UCSD-AML1 (cell line): ENCODE measurements at regions not wholly inside any gene's neighbourhood (a gene's known extent, or its start where the extent isn't known, plus 50 kb on each side); places are given as distances from the start of the nearest gene placed in this dataset.

Experiments used
- DNase-seq: peaks from one replicate; lab custom pipeline; 2025; ENCODE audit not compliant: unreplicated experiment; lab: John Stamatoyannopoulos, UW

DNA sequence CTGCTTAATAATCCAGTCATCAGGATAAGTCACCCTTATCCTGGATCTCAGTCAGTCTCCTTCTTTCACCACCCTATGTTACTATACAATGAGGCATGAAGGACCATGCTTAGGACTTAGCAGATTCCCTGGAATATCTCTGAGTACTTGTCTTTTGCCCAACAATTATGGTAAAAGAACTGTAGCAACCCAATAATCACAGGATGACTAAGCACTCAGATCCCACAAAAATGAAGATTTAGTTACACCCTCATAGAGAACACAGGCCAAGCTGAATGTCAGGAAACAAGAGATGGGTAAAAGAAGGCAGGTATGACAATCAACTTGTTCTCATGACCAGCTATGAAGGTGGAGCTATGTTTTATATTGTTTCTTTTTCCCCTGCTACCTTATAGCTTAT, 91.4 kb downstream of the EDN1 start:
- DNase-seq = no peak

DNA sequence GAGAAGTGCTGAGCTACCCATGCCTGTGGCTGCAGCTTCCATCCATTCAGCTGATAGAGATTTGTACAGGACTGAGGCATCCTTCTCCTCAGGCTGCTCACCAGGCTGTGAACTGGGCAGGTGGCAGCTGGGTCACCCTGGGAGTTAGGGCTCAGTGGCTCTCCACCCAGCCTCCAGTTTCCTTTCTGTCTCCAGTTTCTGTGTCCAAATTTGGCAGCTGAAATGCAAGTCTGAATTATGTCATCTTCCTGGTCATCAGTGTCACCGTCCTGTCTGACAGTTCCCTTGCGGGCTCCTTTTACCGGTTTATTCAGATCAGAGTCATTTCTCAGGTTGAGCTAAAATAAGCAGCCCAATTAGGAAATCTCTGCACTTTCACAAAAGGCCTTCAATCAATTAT, 93.3 kb downstream of the EDN1 start:
- DNase-seq = no peak

DNA sequence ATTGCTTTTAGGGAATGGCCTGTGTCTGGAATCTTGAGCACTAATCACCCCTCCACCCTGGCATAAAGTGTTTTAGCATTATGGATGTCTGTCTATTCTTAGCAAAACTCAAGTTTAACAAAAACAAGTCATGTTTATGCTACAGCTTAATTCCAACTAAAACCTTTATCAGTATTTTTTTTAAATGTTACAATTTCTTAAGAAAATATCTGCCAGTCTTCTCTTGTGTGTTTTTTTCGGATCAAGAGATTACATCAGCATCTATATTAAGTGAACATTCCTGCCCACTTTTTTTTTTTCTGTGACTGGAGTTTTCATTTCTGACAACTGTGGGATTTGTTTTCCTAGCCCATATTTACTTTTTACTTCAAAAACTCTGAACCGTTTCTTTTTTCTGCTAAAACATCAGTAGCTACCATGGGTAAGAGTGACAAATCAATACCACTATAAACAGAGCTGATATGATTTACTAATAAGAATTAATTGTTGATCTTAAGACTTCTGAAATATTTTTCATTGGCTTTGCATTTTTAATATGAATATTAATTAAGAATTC, 94.3 kb downstream of the EDN1 start:
- DNase-seq = no peak

DNA sequence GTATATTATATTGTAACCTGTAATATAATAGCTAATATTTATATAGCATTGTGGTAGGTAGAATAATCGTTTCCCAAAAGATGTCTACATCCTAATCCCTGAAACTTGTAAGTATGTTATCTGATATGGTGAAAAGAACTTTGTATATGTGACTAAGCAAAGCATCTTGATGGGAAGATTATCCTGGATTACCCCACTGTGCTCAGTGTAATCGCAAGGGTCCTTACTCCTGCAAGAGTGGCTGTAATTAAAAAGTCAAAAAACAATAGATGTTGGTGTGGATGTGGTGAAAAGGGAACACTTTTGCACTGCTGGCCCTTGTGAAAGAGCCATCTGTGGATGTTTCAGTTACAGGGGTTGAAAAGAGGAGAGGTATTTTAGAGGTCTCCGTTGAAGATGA, 95.2 kb downstream of the EDN1 start:
- DNase-seq = no peak

DNA sequence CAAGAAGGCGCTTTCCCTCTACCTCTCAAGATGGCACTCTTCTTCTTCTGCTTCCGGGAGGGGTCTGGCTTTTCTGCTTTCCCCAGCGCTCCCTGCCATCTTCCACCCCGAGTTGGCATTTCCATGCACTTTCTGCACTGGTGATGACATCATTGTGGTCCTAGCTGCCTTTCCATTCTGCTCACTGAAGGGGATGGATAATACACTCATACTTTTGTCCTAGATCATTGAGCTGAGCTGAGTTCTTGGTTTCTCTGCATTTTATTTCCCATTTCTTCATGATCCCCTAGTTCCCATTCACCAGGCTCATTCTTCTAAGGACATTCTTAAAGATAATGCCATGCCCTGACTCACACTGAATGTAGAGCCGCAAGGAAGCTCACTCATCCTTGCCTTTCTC, 96.7 kb downstream of the EDN1 start:
- no peak for DNase-seq

DNA sequence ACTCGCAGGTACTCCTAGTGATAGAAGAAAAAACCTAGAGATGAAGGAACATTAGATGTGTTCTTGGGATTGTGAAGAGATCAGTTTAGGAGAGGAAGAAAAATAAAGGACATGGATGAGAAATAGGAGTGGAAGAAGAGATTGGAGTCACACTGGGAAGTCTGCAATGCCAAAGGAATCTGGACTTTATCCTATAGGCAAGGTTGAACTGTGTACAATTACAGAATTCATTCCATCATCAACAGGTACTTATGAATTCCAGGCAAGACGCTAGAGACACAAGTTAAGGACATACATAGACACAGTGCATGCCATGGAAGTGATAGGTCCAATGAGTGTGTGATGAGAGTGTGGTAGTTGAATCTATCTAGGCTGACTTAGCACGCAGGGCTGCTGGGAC, 101.3 kb downstream of the EDN1 start:
- no peak for DNase-seq

DNA sequence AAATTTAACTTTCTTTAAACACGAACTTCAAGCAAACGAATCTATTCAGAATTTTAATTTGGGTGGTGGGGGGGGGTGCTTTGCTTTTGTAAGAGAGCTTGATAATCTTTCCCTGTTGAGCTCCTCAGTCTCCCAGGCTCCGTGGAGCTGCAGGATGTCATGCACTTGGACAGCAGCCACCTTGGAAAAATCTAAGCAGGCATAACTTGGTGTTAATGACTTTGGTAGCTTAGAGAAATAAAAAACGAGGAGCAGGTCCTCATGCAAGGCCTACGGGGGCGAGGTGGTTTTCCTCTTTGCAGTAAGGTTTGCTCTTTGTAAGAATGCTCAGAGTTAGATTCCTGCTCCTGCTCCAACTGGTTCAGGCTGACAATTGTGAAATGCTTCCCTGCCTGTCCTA, 102.3 kb downstream of the EDN1 start:
- DNase-seq = no peak

DNA sequence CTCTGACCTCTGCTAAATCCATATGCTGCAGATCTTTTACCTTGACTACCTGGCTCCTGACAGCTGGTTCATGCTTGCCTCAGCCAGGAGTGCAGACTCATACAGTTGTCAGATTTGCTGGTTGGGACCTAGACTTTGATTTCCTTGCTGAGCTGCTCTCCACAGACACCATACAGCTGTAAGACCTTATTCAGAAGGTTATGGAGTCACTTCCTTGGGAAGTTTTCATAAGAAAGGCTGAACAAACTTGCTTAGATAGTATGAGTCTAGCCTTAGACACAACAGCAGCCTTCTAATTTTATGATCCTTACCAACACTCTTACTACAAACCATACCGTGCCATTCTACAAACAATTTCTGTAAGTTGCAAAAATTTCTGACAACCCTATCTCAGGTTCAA, 102.9 kb downstream of the EDN1 start:
- no peak for DNase-seq

DNA sequence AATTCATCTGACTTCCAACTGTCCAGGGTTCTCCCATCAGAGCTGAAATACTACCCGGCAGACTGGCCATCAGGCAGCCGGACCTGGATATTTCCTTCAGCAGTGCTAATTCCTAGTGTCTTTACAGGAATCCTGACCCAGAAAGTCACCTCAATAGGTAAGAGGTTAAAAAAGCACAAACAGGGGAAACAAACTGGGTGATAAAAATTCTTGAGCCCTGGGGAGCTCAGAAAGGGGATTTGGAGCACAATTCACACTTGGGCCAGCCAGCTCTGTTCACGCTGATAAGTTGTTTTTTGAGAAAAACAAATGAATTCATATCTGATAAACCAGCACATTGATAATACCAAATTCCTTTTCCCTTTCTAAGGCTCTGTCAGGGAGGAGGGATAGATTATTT, 104.0 kb downstream of the EDN1 start:
- no peak for DNase-seq

DNA sequence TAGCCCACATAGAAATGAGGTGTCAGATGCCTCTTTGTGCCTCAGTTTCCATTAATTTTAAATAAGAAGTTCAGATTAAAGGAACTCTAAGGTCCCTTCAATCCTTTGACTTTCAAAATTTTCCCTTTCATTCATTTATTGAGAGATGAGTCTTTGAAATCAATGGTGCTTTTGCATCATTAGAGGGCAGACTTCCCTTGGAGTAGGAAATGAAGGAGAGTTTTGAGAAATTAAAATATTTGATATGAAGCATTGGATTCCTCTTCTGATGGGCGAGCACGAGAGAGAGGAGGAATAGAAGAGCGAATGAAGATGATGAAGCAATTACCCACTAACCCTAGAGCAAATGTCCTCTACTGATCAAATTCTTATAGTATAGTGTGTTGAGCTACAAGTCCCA, 105.7 kb downstream of the EDN1 start:
- DNase-seq = no peak

DNA sequence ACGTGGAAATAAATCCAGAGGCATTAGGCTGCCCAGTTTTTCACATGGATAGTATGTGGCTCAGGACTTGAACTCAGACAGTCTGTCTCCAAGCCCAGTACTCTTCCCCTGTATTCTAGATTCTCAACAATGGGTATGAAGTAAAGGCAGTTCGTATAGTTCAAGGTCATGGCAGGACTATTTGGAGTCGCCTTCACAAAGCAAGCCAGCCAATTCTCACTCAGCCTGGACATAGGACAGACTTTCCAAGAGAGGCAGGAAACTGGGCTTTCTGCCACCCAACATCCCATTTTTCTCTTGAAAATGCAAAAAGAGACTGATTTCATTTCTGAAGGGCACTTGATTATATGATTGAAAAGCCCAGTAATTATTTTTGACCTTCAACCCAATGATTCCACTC, 111.0 kb downstream of the EDN1 start:
- DNase-seq = no peak

DNA sequence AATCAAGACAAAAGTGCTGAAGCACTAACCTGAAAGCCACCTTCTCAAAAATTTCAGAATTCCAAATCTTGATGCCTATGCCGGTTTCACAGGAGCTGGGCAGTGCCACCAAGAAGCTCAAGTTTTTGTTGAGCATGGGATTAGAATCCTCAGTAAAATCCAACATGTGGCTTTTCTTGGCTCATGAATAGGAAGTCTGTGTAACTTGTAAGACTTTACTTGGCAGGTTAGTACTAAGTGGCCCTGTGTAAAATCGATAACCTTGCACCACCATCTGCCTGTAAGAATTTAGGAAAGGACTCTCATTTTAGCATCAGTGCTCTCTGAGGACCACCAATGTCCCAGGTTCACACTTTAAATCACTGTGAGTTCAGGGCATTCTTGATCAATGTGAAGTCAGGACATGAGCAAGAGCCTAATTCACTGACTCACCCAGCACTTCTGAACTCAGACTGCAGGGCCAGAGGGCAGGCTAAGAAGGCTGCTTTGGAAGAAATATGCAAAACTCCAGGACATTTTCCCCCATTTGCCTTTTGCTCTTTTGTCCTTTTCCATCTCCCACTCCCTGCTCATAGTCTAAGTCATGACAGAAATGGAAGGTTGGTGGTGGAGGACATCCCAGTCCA, 113.2 kb downstream of the EDN1 start:
- DNase-seq = no peak

DNA sequence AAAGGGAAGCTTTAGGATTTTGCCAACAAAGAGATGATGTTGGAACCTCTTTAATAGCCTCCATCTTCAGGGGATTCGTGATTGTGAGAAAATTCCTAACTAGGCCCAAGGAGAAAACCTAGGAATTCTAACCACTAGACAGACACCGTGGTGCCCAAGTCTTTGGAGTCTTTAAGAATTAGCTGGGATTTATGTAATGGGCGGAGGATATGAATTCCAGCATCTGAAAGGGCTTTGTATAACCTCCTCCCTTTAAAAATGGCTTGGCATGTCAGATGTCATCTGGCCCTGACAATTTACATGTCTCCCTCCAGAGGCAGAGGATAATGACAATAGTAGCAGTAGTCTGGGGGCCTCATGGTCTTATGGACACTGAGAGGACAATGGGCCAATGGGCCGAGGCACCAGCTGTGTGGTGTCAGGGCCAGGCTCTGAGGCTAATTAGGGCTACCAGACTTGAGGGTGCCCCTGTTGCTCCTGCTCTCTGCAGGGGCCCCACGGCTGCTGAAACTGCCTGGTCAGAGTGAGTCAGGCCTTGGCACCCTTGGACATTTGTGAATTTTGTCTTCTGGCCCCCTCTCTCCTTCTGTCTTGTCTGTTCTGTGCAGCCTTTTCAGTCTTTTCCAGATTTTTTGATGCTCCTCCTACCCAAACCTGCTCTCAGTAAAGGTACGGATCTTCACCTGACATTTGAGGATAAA, 113.9 kb downstream of the EDN1 start:
- no peak for DNase-seq

DNA sequence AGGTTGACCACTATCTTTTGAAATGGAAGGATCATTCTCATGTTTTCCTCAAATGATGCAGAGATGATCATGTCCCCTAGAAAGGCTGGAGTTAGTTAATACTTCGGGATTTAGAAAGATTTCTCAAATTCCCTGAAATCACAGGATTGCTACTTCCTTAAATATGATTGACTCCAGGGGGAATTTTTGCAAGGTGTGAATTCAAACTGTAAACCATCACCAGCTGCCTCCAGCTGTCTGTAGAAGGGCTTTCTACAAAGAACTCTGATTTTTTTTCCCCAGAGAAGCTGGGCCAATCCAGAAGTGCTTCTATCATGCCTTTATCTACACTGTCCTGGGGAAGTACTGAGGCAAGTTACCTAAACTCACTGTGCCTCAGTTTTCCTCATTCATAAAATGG, 114.5 kb downstream of the EDN1 start:
- DNase-seq = no peak

DNA sequence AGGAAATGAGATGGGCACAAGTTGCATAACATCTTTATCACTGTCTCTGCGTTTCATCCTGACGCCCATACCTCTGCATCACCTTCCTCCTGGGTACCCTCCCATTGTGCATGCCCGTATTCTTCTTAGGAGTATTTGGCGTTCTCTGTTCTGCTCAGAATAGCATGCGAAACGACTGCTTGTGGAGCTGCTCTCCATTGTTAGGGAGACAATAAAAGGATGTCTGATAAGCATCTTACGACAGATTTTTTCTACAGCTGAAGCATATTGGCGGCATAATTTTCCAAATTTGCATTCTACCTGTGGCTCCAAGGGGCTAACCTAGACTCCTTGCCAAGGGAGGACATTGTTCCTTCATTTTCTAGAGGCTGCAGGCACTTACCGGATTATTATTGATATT, 118.6 kb downstream of the EDN1 start:
- DNase-seq = no peak

DNA sequence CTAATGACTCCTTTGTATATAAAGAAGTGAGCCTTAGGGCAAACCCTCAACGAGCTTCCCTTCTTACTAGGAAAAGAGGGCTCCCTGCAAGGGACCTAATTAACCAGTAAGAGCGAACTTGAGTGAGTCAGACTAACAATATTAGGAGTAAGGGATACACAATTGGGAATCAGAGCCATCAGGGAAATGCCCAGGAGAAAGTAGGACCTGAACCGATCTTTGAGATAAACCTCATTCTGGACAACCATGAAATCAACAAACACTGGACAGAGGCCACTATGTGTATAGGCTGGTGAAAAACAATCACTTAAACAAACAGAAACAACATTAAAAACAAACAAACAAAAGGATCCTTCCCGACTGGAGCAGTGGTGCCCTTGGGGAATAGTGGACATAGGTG, 120.8 kb downstream of the EDN1 start:
- no peak for DNase-seq

DNA sequence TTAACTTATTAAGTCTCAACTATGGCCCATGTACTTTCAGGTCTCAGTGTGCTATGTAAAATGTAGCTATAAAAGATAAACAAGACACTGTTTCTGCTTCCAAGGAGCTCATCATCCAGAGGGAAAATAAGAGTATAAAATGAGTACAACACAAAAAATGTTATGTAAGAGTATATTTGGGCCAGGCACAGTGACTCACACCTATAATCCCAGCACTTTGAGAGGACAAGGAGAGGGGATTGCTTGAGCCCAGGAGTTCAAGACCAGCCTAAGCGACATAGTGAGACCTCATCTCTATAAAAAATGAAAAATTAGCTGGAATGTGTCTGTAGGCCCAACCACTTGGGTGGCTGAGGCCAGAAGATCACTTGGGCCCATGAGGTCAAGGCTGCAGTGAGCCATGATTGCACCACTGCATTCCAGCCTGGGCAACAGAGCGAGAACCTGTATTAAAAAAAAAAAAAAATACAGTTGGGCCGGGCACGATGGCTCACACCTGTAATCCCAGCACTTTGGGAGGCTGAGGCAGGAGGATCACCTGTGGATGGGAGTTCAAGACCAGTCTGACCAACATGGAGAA, 124.0 kb downstream of the EDN1 start:
- DNase-seq = no peak

DNA sequence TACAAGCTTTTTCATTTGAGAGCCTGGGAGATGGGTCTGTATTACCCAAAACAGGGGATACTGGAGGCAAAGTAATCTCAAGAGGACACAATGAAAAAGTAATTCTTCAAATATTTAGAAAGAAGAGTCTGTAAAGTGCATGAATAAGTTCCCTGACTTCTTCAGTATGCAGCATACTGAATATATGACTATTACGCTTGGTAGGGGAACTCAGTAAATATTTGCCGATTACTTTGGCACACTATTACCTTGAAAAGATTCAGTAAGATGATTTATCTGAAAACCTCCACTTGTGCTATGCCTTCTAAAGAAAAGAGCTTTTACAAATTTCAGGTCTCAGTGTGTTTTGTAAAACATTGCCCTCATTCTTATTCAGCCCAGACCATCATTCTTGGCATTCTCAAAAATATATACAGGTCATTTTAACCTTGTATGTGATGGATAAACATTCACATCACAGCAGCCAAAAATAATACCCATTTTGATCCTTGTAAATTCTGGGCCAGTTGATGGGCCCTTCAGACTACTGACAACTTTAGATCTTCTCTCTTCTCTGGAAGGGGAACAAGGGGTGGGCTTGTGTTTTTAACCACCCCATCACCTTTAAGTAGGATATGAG, 125.9 kb downstream of the EDN1 start:
- no peak for DNase-seq

DNA sequence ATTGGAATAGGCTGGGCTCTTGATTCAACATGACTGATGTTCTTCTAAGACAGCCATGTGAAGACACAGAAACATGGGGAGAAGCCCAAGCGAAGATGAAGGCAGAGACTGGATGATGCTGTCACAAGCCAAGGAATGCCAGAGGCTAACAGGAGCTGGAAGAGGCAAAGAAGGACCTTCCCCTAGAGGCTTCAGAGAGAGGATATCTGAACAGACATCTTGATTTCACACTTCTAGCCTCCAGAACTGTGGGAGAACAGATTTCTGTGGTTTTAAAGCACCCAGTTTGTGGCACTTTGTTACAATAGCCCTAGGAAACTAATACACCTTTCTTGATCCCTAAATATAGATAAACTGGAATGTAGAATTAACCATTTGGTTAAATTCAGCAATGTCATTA, 127.0 kb downstream of the EDN1 start:
- no peak for DNase-seq

DNA sequence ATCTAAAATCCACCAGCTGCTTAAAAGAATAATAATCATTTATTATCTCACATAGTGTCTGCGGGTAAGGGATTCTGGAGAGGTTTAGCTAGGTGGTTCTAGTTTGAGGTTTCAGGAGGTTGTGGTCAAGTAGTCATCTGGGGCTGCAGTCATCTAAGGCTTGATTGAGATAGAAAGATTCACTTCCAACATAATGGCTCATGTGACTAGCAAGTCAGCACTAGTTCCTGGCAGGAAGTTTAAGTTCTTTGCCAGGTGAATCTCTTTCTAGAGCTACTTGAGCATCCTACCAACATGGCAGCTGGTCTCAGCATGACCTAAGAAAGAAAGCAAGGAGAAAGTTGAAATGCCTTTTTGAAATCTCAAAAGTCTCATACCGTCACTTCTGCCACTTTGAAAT, 128.8 kb downstream of the EDN1 start:
- no peak for DNase-seq

DNA sequence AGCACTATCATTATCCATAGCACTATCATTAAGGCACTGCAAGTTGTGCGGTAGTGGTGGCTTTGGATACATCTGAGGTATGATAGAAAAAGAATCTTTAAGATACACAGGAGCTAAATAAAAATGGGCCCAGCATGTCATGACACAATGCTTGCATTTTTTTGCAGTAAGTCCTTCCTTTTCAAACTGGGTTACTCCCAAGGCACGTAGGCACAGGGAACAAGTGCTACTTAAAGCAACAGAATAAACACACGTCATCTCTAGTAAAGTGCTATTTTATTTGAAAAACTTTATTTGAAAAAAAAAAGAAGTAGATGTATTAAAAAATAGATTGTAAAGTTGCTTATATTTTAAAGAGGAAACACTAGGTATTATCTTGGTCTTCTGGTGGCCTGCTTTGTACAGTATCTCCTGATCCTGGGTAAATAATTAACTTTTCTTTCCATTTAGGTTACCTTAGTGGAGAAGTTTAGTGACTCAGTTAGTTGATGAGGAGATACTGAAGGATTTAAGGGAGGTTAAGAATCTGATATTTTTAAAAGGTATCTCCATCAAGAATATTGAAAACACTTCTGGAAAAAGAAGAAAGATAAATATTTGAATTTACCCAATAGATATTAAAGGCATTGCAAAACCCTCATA, 129.6 kb downstream of the EDN1 start:
- DNase-seq = no peak

DNA sequence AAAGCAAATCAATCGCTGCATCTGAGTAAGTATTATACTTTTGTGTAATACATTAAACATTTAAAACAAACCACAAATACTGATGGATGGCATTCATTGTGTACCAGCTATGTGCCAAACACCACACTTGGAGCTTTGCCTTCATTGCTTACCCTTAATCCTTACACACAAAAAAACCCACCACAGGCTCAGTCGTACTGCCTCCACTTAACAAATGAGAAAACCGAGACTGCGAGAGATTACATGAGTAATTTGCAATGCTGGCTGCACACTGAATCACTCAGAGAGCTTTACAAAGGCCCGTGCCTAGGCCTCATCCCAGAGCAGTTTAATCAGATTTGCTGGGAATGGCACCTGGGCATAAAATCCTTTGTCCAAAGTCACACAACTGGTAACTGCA, 130.5 kb downstream of the EDN1 start:
- no peak for DNase-seq
